HG03457 (cell line): ENCODE measurements at regions not wholly inside any gene's neighbourhood (a gene's known extent, or its start where the extent isn't known, plus 50 kb on each side); places are given as distances from the start of the nearest gene placed in this dataset.
"Not testable (repeated sequence)": the region's sequence is repeated elsewhere in the genome, so short reads cannot be mapped to it uniquely, and the experiment has no call there.

ENCODE experiments used
- ATAC-seq: cut with Tn5 transposase; IDR thresholded peaks from one replicate; pipeline ENCODE4 v1.9.1; 2021; ENCODE audit warnings: moderate number of reproducible peaks; ENCODE audit not compliant: unreplicated experiment

GRCh38 chr10:108582387-108582786 is 1340.9 kb downstream of the XPNPEP1 start:
- no peak for ATAC-seq

GRCh38 chr10:108578258-108578657 is 1345.1 kb downstream of the XPNPEP1 start:
- no peak for ATAC-seq

GRCh38 chr10:108574233-108574632 is 1349.1 kb downstream of the XPNPEP1 start:
- no peak for ATAC-seq

GRCh38 chr10:108568824-108569223 is 1354.5 kb downstream of the XPNPEP1 start:
- ATAC-seq = no peak

- no peak for ATAC-seq
These were observed 1355.2 kb downstream of the XPNPEP1 start for GRCh38 chr10:108567899-108568752.

GRCh38 chr10:108566316-108567107 is 1356.8 kb downstream of the XPNPEP1 start:
- ATAC-seq = no peak

GRCh38 chr10:108562105-108562504 is 1361.2 kb downstream of the XPNPEP1 start:
- ATAC-seq = no peak

GRCh38 chr10:108561649-108562048 is 1361.7 kb downstream of the XPNPEP1 start:
- no peak for ATAC-seq

- no peak for ATAC-seq
These were observed 1362.8 kb downstream of the XPNPEP1 start for GRCh38 chr10:108560488-108560887.

GRCh38 chr10:108556186-108556585 is 1367.1 kb downstream of the XPNPEP1 start:
- ATAC-seq = no peak

GRCh38 chr10:108545921-108546320 is 1377.4 kb downstream of the XPNPEP1 start:
- ATAC-seq = peak; percentile 81

GRCh38 chr10:108544500-108545120 is 1378.7 kb downstream of the XPNPEP1 start:
- ATAC-seq = peak; percentile 86

- ATAC-seq = not testable (repeated sequence)
These were observed 1369.0 kb upstream of the SORCS1 start for GRCh38 chr10:108533551-108533950.

GRCh38 chr10:108523016-108523800 is 1358.7 kb upstream of the SORCS1 start:
- no peak for ATAC-seq

- no peak for ATAC-seq
These were observed 1357.5 kb upstream of the SORCS1 start for GRCh38 chr10:108521827-108522492.

- ATAC-seq = no peak
These were observed 1351.3 kb upstream of the SORCS1 start for GRCh38 chr10:108515821-108516220.

- ATAC-seq = no peak
These were observed 1335.9 kb upstream of the SORCS1 start for GRCh38 chr10:108500396-108500795.

- ATAC-seq = no peak
These were observed 1331.6 kb upstream of the SORCS1 start for GRCh38 chr10:108496106-108496505.

- no peak for ATAC-seq
These were observed 1326.4 kb upstream of the SORCS1 start for GRCh38 chr10:108490944-108491343.

GRCh38 chr10:108471420-108471819 is 1306.9 kb upstream of the SORCS1 start:
- no peak for ATAC-seq
